B cell (primary cell): ENCODE measurements at regions not wholly inside any gene's neighbourhood (a gene's known extent, or its start where the extent isn't known, plus 50 kb on each side); places are given as distances from the start of the nearest gene placed in this dataset.

Experiments
- ATAC-seq: fragments of 200-7000 bp; cut with Tn5 transposase; one replicate; pipeline ENCODE4 v1.10.0; 2021; ENCODE audit warnings: low read depth, mild to moderate bottlenecking, moderate number of reproducible peaks, moderate library complexity
- CTCF ChIA-PET: fragments of 350-600 bp; sonication (Branson Sonifier 250); formaldehyde crosslinking; loops from one replicate; lab custom pipeline; 2021; ENCODE audit warnings: antibody characterized with exemption, inconsistent platforms; lab: Charles Lee
- POLR2A ChIA-PET: fragments of 350-600 bp; sonication (Branson Sonifier 250); formaldehyde crosslinking; loops from one replicate; lab custom pipeline; 2021; ENCODE audit warnings: antibody characterized with exemption; lab: Charles Lee
- DNase-seq: peaks from one replicate; pipeline ENCODE4 v3.0.0; 2013
- H2AFZ ChIP-seq: 2 replicates; pipeline ENCODE4 v1.6.1; 2012; ENCODE audit warnings: mild to moderate bottlenecking, low read depth, low read length; ENCODE audit not compliant: insufficient read depth, poor library complexity, severe bottlenecking
- H3K27ac ChIP-seq, 2 donors: 1 replicate in 1 of 2; 2 replicates in 1 of 2; pipeline ENCODE4 v1.5.1; 2012 to 2013; ENCODE audit warnings: low read length in 2 of 2, mild to moderate bottlenecking in 2 of 2, moderate library complexity in 1 of 2
- H3K27me3 ChIP-seq, 4 experiments: fragments of 200-600 bp in 1 of 4; sonication (generic) in 1 of 4; replicated peaks in 1 of 4; 1 replicate in 2 of 4; 2 replicates in 2 of 4; pipeline versions ENCODE4 v1.6.1 to v1.7.0; 2013 to 2016; ENCODE audit warnings: low read length in 3 of 4, mild to moderate bottlenecking in 2 of 4, mixed read lengths in 1 of 4, moderate library complexity in 1 of 4; ENCODE audit not compliant: insufficient read depth in 4 of 4, control insufficient read depth in 3 of 4; ENCODE audit errors: control extremely low read depth in 1 of 4
- H3K36me3 ChIP-seq, 2 experiments: replicated peaks in 1 of 2; 1 replicate in 1 of 2; 2 replicates in 1 of 2; pipeline versions ENCODE4 v1.6.1 to v1.7.1; 2013; ENCODE audit warnings: low read length in 1 of 2; ENCODE audit not compliant: insufficient read depth in 2 of 2, control insufficient read depth in 1 of 2; ENCODE audit errors: control extremely low read depth in 1 of 2, extremely low read depth in 1 of 2
- H3K4me1 ChIP-seq, 2 donors: fragments of 200-600 bp in 1 of 2; sonication (generic) in 1 of 2; 1 replicate in 1 of 2; 2 replicates in 1 of 2; pipeline versions ENCODE4 v1.5.1 to v1.6.1; 2013 to 2017; ENCODE audit warnings: low read length in 2 of 2; ENCODE audit not compliant: control insufficient read depth in 2 of 2, insufficient read depth in 2 of 2
- H3K4me2 ChIP-seq: replicated peaks from 2 replicates; pipeline ENCODE3; 2012; ENCODE audit warnings: mild to moderate bottlenecking, low read depth, low read length; ENCODE audit not compliant: poor library complexity, severe bottlenecking
- H3K4me3 ChIP-seq, 5 experiments: fragments of 200-600 bp in 1 of 5; sonication (generic) in 1 of 5; 1 replicate in 3 of 5; 2 replicates in 2 of 5; pipeline versions ENCODE4 v1.5.1 to v1.7.0; 2011 to 2016; ENCODE audit warnings: low read length in 4 of 5, mild to moderate bottlenecking in 4 of 5, low read depth in 2 of 5, control low read depth in 1 of 5, moderate library complexity in 1 of 5; ENCODE audit not compliant: insufficient read depth in 1 of 5; ENCODE audit errors: control extremely low read depth in 1 of 5, extremely low read depth in 1 of 5
- H3K79me2 ChIP-seq: fragments of 200-600 bp; sonication (generic); one replicate; pipeline ENCODE4 v1.6.0; 2016; ENCODE audit warnings: low read length; ENCODE audit not compliant: control insufficient read depth, insufficient read depth
- H3K9ac ChIP-seq: fragments of 200-600 bp; sonication (generic); 2 replicates; pipeline ENCODE4 v1.6.1; 2017; ENCODE audit warnings: mild to moderate bottlenecking, low read length, moderate library complexity
- H3K9me3 ChIP-seq, 3 donors: one replicate each; pipeline versions ENCODE4 v1.6.1 to v1.7.1; 2013; ENCODE audit warnings: low read length in 2 of 3; ENCODE audit not compliant: control insufficient read depth in 2 of 3, insufficient read depth in 1 of 3; ENCODE audit errors: control extremely low read depth in 1 of 3
- H4K20me1 ChIP-seq: 2 replicates; pipeline ENCODE4 v1.6.0; 2012; ENCODE audit warnings: mild to moderate bottlenecking, low read length; ENCODE audit not compliant: insufficient read depth, control insufficient read depth, poor library complexity, severe bottlenecking
- H3K27ac Mint-ChIP-seq: one replicate; pipeline ENCODE4 v1.8.0; 2021; ENCODE audit warnings: mixed read lengths
- H3K27me3 Mint-ChIP-seq: one replicate; pipeline ENCODE4 v1.8.0; 2021; ENCODE audit warnings: mixed read lengths
- H3K4me1 Mint-ChIP-seq: one replicate; pipeline ENCODE4 v1.8.0; 2021; ENCODE audit warnings: mixed read lengths
- H3K4me3 Mint-ChIP-seq: one replicate; pipeline ENCODE4 v1.8.0; 2021; ENCODE audit warnings: mixed read lengths
- H3K9me3 Mint-ChIP-seq: one replicate; pipeline ENCODE4 v1.8.0; 2022; ENCODE audit warnings: mixed read lengths; ENCODE audit not compliant: insufficient read depth
- EZH2 ChIP-seq: IDR thresholded peaks from 2 replicates; pipeline ENCODE4 v1.6.1; 2012; ENCODE audit warnings: borderline replicate concordance, low read depth, mild to moderate bottlenecking, moderate library complexity, low read length; ENCODE audit not compliant: insufficient read depth, poor library complexity, severe bottlenecking
- WGBS: methylation state at CpG from one replicate; pipeline ENCODE4 v1.1.5; 2013; ENCODE audit warnings: missing lambda C conversion rate; ENCODE audit not compliant: insufficient coverage; 5-methylcytosine and 5-hydroxymethylcytosine counted together
- intact Hi-C: fragments of 100-400 bp; cut with micrococcal nuclease; formaldehyde crosslinking; loops from one replicate; pipeline ENCODE4 v1.10.0; 2022
- TF ChIP-seq, protein P1 (sequence below): fragments of 200-600 bp; IDR thresholded peaks from one replicate; pipeline ENCODE4 v1.8.0; 2022; ENCODE audit warnings: antibody characterized with exemption, mild to moderate bottlenecking

DNA sequence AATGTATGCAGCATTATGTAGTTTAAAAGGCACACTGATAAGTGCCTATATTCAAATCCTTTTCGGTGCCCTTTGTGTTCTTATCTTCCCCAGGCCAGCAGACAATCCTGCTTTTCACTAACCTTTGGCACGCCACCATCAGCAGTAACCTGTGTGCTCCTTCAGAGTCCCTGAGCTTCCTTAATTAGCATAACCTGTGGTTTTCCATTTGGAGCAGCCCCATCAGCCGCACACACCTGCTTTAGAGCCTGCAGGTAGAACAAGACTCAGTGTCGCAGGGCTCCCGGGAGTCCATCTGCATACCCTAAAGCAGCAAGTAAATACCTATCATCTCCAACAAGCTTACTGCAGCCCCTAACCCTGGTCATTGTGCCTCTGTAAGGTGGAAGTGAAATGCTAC, 755.1 kb downstream of the ROBO2 start:
- no peaks in the 10 kb centered on the region for H4K20me1 ChIP-seq
- Mint-ChIP-seq H3K4me1 (no peaks in the 10 kb centered on the region), H3K9me3 (no peaks in the 10 kb centered on the region), H3K4me3 (no peak overlapping the region), H3K27me3 (no peaks in the 10 kb centered on the region), H3K27ac (no peak overlapping the region)
- no peak for ATAC-seq
- H3K27me3 ChIP-seq: no peaks in the 10 kb centered on the region
- no peak for DNase-seq
- WGBS: 78% methylated on average over 2 of the region's 5 CpGs
- H3K9ac ChIP-seq: no peak overlapping the region
- no peaks in the 10 kb centered on the region for H3K79me2 ChIP-seq
- H3K4me3 ChIP-seq: no peak overlapping the region
- H3K4me2 ChIP-seq: no peak overlapping the region
- H3K9me3 ChIP-seq: peaks cover 0 to 4% (median 0%) of the 10 kb centered on the region in 3 donors
- no peak overlapping the region for H2AFZ ChIP-seq
- POLR2A ChIA-PET: no interaction called here
- CTCF ChIA-PET: no interaction called here
- no peak for TF ChIP-seq EZH2
- TF ChIP-seq, protein P1, sequence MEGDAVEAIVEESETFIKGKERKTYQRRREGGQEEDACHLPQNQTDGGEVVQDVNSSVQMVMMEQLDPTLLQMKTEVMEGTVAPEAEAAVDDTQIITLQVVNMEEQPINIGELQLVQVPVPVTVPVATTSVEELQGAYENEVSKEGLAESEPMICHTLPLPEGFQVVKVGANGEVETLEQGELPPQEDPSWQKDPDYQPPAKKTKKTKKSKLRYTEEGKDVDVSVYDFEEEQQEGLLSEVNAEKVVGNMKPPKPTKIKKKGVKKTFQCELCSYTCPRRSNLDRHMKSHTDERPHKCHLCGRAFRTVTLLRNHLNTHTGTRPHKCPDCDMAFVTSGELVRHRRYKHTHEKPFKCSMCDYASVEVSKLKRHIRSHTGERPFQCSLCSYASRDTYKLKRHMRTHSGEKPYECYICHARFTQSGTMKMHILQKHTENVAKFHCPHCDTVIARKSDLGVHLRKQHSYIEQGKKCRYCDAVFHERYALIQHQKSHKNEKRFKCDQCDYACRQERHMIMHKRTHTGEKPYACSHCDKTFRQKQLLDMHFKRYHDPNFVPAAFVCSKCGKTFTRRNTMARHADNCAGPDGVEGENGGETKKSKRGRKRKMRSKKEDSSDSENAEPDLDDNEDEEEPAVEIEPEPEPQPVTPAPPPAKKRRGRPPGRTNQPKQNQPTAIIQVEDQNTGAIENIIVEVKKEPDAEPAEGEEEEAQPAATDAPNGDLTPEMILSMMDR: no peak
- H3K27ac ChIP-seq: no peak overlapping the region
- intact Hi-C loops: no loop called here
- H3K4me1 ChIP-seq: no peaks in the 10 kb centered on the region
- no peaks in the 10 kb centered on the region for H3K36me3 ChIP-seq

DNA sequence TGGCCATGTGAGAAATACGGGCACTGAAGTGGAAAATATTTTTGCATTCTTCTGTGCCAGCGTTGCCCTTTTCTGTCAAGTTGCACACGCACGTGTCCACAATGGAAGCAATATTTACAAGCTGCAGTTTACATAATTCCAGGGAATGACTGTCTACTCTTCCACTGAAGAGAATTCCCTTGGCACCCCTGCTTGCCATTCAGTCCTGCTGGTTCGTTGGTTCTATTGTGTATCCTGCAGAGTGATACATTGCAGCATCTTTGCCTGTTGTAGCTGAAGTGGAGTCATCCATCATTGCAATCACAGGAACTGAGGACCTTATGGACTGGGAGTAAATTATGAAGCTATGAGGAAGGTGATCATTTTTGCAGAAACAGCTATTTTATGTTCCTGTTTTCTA, 759.4 kb downstream of the ROBO2 start:
- Mint-ChIP-seq H3K4me1 (no peaks in the 10 kb centered on the region), H3K27ac (no peak overlapping the region), H3K27me3 (no peaks in the 10 kb centered on the region), H3K4me3 (no peak overlapping the region), H3K9me3 (peaks cover 6% of the 10 kb centered on the region)
- H2AFZ ChIP-seq: no peak overlapping the region
- no peaks in the 10 kb centered on the region for H3K27me3 ChIP-seq
- H3K36me3 ChIP-seq: no peaks in the 10 kb centered on the region
- 100% methylated on average over 4 of the region's 5 CpGs for WGBS
- CTCF ChIA-PET: no interaction called here
- H3K9ac ChIP-seq: no peak overlapping the region
- DNase-seq (no peak), ATAC-seq (no peak)
- H3K79me2 ChIP-seq: no peaks in the 10 kb centered on the region
- no peak for TF ChIP-seq EZH2
- TF ChIP-seq, protein P1: no peak
- H3K4me1 ChIP-seq: no peaks in the 10 kb centered on the region
- H3K4me3 ChIP-seq: no peak overlapping the region
- intact Hi-C loops: no loop called here
- POLR2A ChIA-PET: no interaction called here
- H4K20me1 ChIP-seq: no peaks in the 10 kb centered on the region
- H3K4me2 ChIP-seq: no peak overlapping the region
- H3K9me3 ChIP-seq: peaks cover 0 to 4% (median 0%) of the 10 kb centered on the region in 3 donors
- no peak overlapping the region for H3K27ac ChIP-seq
